Karpas-422 (cell line): ENCODE measurements at regions not wholly inside any gene's neighbourhood (a gene's known extent, or its start where the extent isn't known, plus 50 kb on each side); places are given as distances from the start of the nearest gene placed in this dataset.

ENCODE experiments used
- DNase-seq: peaks from one replicate; pipeline ENCODE4 v3.0.0-alpha.2; 2015
- H2AFZ ChIP-seq: fragments of 200-600 bp; sonication (generic); 2 replicates; pipeline ENCODE4 v1.6.1; 2014; ENCODE audit warnings: antibody characterized with exemption, low read length, mixed read lengths
- H3K27ac ChIP-seq: fragments of 200-600 bp; sonication (generic); 2 replicates; pipeline ENCODE4 v1.5.1; 2014; ENCODE audit warnings: mild to moderate bottlenecking, low read length, moderate library complexity
- H3K27me3 ChIP-seq: fragments of 200-600 bp; sonication (generic); 2 replicates; pipeline ENCODE4 v1.6.1; 2014; ENCODE audit warnings: low read length, mixed read lengths
- H3K36me3 ChIP-seq: fragments of 200-600 bp; sonication (generic); 2 replicates; pipeline ENCODE4 v1.6.1; 2014; ENCODE audit warnings: low read length, mixed read lengths; ENCODE audit not compliant: insufficient read depth
- H3K4me1 ChIP-seq: fragments of 200-600 bp; sonication (generic); 2 replicates; pipeline ENCODE4 v1.6.1; 2014; ENCODE audit warnings: mild to moderate bottlenecking, low read length, mixed read lengths
- H3K4me2 ChIP-seq: fragments of 200-600 bp; sonication (generic); 2 replicates; pipeline ENCODE4 v1.6.1; 2014; ENCODE audit warnings: low read length, low read depth, mild to moderate bottlenecking; ENCODE audit not compliant: poor library complexity, severe bottlenecking
- H3K4me3 ChIP-seq: fragments of 200-600 bp; sonication (generic); 2 replicates; pipeline ENCODE4 v1.5.1; 2014; ENCODE audit warnings: mild to moderate bottlenecking, antibody characterized with exemption, low read length, mixed read lengths
- H3K79me2 ChIP-seq: fragments of 200-600 bp; sonication (generic); 2 replicates; pipeline ENCODE4 v1.6.1; 2014; ENCODE audit warnings: mild to moderate bottlenecking, low read length, mixed read lengths
- H3K9ac ChIP-seq: fragments of 200-600 bp; sonication (generic); 2 replicates; pipeline ENCODE4 v1.6.0; 2014; ENCODE audit warnings: low read length
- H3K9me2 ChIP-seq: fragments of 200-600 bp; sonication (generic), shearing (Covaris generic); replicated peaks from 2 replicates; pipeline ENCODE4 v1.6.0; 2014; ENCODE audit warnings: mild to moderate bottlenecking, low read length, moderate library complexity; ENCODE audit not compliant: insufficient read depth
- H3K9me3 ChIP-seq: fragments of 300-700, 200-600 bp; sonication (generic); 2 replicates; pipeline ENCODE4 v1.6.1; 2014; ENCODE audit warnings: low read length, mixed read lengths
- H4K20me1 ChIP-seq: fragments of 200-600 bp; sonication (generic); 2 replicates; pipeline ENCODE4 v1.6.1; 2014; ENCODE audit warnings: mild to moderate bottlenecking, antibody characterized with exemption, low read length, low read depth; ENCODE audit not compliant: insufficient read depth

- Histone ChIP-seq H3K9ac (no peak overlapping the region), H3K4me1 (no peaks in the 10 kb centered on the region)
Observed at GRCh38 chr1:218852527-218852926, 321.2 kb upstream of the LYPLAL1 start.

DNA sequence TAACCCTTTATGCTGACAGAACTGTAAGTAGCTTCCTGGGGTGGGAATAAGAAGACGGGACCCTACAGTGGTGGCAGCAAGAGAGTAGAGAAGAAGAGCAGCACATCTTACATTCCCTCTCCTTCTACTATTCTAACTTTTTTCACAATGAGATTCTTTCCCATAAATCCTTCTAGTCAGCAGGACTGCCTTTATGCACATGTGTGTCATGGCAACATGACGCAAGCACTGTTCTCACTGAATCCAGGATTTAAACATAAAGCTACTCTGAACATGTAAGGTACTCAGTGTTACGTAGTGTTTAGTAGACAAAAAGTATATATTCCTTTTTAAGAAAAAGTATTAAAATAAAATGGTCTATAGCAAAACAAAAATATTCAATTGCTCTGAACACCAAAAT lies 309.7 kb upstream of the LYPLAL1 start:
- no peaks in the 10 kb centered on the region for H3K4me1 ChIP-seq
- no peak for DNase-seq
- H3K27ac ChIP-seq = no peak overlapping the region
- H3K9me3 ChIP-seq = no peaks in the 10 kb centered on the region
- H3K27me3 ChIP-seq = no peaks in the 10 kb centered on the region
- H3K79me2 ChIP-seq = no peaks in the 10 kb centered on the region
- no peaks in the 10 kb centered on the region for H4K20me1 ChIP-seq
- no peaks in the 10 kb centered on the region for H3K36me3 ChIP-seq
- H3K4me2 ChIP-seq = no peak overlapping the region
- H3K9ac ChIP-seq = no peak overlapping the region
- H2AFZ ChIP-seq = no peak overlapping the region
- H3K9me2 ChIP-seq = no peaks in the 10 kb centered on the region
- H3K4me3 ChIP-seq = no peak overlapping the region

More at GRCh38 chr1:218852527-218852926, 321.2 kb upstream of the LYPLAL1 start:
- Histone ChIP-seq H3K27ac (no peak overlapping the region), H4K20me1 (no peaks in the 10 kb centered on the region), H2AFZ (no peak overlapping the region), H3K36me3 (no peaks in the 10 kb centered on the region), H3K79me2 (no peaks in the 10 kb centered on the region), H3K9me2 (no peaks in the 10 kb centered on the region), H3K4me3 (no peak overlapping the region), H3K27me3 (no peaks in the 10 kb centered on the region), H3K4me2 (no peak overlapping the region), H3K9me3 (no peaks in the 10 kb centered on the region)
- no peak for DNase-seq

- Histone ChIP-seq H3K9me3 (no peaks in the 10 kb centered on the region), H3K4me2 (no peak overlapping the region), H3K4me1 (no peaks in the 10 kb centered on the region), H3K27me3 (no peaks in the 10 kb centered on the region), H3K27ac (no peak overlapping the region), H3K79me2 (no peaks in the 10 kb centered on the region), H3K4me3 (no peak overlapping the region), H3K36me3 (no peaks in the 10 kb centered on the region), H3K9ac (no peak overlapping the region), H4K20me1 (no peaks in the 10 kb centered on the region), H3K9me2 (no peaks in the 10 kb centered on the region), H2AFZ (no peak overlapping the region)
- DNase-seq = no peak
Observed at GRCh38 chr1:218865591-218865990, 308.1 kb upstream of the LYPLAL1 start.

- H3K36me3 ChIP-seq = no peaks in the 10 kb centered on the region
- no peaks in the 10 kb centered on the region for H4K20me1 ChIP-seq
- H3K27me3 ChIP-seq = no peaks in the 10 kb centered on the region
- H3K27ac ChIP-seq = no peak overlapping the region
- H3K9me3 ChIP-seq = no peaks in the 10 kb centered on the region
- no peaks in the 10 kb centered on the region for H3K4me1 ChIP-seq
- H3K9me2 ChIP-seq = no peaks in the 10 kb centered on the region
- no peak overlapping the region for H3K4me2 ChIP-seq
- no peak overlapping the region for H3K9ac ChIP-seq
- H2AFZ ChIP-seq = no peak overlapping the region
- H3K4me3 ChIP-seq = no peak overlapping the region
- no peaks in the 10 kb centered on the region for H3K79me2 ChIP-seq
- no peak for DNase-seq
Observed at GRCh38 chr1:218866507-218866906, 307.2 kb upstream of the LYPLAL1 start.

DNA sequence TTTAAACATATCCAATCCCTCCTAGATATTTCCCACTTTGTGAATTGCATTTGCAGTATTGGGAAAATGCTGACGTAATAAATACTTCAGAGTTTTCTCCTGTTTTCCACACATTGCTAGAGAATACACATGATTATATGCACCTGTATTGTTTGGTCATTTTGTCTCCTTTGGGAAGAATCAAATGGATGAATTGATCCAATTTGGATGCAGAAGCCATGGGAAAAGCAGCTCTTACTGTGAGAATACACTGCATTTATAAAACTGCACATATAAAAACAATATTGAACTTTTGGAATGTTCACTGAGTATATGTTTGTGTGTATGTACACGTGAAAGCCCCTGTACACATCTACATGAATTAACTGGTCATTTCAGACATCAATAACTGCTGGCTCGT lies 306.6 kb upstream of the LYPLAL1 start:
- Histone ChIP-seq H2AFZ (no peak overlapping the region), H4K20me1 (no peaks in the 10 kb centered on the region), H3K4me1 (no peaks in the 10 kb centered on the region), H3K9ac (no peak overlapping the region), H3K36me3 (no peaks in the 10 kb centered on the region), H3K27ac (no peak overlapping the region), H3K27me3 (no peaks in the 10 kb centered on the region), H3K79me2 (no peaks in the 10 kb centered on the region), H3K4me2 (no peak overlapping the region), H3K9me3 (no peaks in the 10 kb centered on the region), H3K4me3 (no peak overlapping the region), H3K9me2 (no peaks in the 10 kb centered on the region)
- DNase-seq = no peak

DNA sequence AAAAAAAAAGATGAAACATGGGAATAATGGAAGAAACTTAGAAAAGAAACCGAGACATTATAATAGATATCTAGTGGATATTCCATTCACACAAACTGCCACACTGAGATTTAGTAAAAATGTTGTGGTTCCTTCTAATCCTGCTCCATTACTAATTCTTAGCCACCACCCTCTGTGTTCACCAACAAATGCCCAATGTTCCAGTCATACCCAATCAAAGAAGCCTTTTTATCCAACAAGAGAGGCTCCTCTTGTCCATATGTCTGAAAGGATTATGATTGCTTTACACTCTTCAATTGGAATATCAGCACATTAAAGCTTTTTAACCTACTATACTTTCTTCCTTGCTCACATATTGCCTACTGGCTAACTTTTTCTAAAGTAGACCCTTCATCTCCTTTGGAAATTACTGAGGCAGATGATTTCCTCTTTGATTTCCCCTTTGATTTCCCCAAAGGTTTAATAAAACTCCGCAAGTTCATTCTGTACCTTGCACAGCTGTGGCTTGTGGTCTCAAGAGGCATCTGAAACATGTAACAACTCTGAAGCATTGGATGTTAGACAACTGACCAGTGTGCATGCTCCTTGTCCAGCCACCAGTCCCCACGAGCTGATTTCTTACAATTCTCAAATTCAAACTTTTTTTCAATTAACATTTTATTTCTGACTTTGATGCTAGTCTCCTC lies 305.6 kb upstream of the LYPLAL1 start:
- no peaks in the 10 kb centered on the region for H4K20me1 ChIP-seq
- no peak for DNase-seq
- H3K36me3 ChIP-seq = no peaks in the 10 kb centered on the region
- no peaks in the 10 kb centered on the region for H3K27me3 ChIP-seq
- H2AFZ ChIP-seq = no peak overlapping the region
- H3K79me2 ChIP-seq = no peaks in the 10 kb centered on the region
- no peaks in the 10 kb centered on the region for H3K9me2 ChIP-seq
- no peaks in the 10 kb centered on the region for H3K4me1 ChIP-seq
- no peak overlapping the region for H3K9ac ChIP-seq
- H3K27ac ChIP-seq = no peak overlapping the region
- no peaks in the 10 kb centered on the region for H3K9me3 ChIP-seq
- no peak overlapping the region for H3K4me3 ChIP-seq
- no peak overlapping the region for H3K4me2 ChIP-seq

DNA sequence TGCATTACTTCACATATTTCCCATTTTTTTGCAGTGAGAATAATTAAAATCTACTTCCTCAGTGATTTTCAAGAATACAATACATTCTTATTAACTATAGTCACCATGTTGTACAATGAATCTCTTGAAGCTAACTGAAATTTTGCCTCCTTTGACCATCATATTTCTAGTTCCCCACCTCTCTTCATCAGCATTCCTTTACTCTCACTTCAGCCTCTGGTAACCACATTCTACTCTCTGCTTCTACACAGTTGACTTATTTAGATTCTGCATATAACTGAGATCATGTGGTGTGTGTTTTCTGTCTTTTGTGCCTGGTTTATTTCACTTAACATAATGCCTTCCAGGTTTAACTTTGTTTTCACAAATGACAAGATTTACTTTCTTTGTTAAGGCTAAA lies 304.4 kb upstream of the LYPLAL1 start:
- no peak overlapping the region for H3K27ac ChIP-seq
- no peak overlapping the region for H3K9ac ChIP-seq
- H3K9me3 ChIP-seq = no peaks in the 10 kb centered on the region
- H3K4me3 ChIP-seq = no peak overlapping the region
- no peaks in the 10 kb centered on the region for H3K9me2 ChIP-seq
- DNase-seq = no peak
- no peaks in the 10 kb centered on the region for H3K4me1 ChIP-seq
- no peaks in the 10 kb centered on the region for H4K20me1 ChIP-seq
- no peaks in the 10 kb centered on the region for H3K27me3 ChIP-seq
- no peaks in the 10 kb centered on the region for H3K36me3 ChIP-seq
- no peak overlapping the region for H3K4me2 ChIP-seq
- no peaks in the 10 kb centered on the region for H3K79me2 ChIP-seq
- no peak overlapping the region for H2AFZ ChIP-seq

DNA sequence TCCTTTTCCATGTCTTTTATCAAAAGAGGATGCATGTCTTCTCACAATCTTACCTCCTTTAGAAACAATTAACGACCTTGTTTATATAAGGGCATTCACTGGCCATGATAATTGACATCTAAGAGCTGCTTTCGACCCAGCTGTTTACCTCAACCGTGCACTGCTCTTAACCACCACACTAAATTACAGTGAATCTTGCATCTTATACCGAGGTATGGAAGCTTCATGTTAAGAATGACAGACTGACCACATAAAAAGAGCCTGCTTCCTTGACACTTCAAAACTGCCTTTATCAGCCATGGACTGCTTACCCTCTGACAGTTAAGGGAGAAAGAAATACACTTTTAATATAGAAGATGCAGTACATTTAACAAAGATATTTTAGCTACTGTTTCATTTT lies 301.7 kb upstream of the LYPLAL1 start:
- no peaks in the 10 kb centered on the region for H3K4me1 ChIP-seq
- no peaks in the 10 kb centered on the region for H3K79me2 ChIP-seq
- H3K27me3 ChIP-seq = no peaks in the 10 kb centered on the region
- no peak for DNase-seq
- H3K36me3 ChIP-seq = no peaks in the 10 kb centered on the region
- H4K20me1 ChIP-seq = no peaks in the 10 kb centered on the region
- no peak overlapping the region for H3K27ac ChIP-seq
- H3K4me2 ChIP-seq = no peak overlapping the region
- H3K9ac ChIP-seq = no peak overlapping the region
- H3K4me3 ChIP-seq = no peak overlapping the region
- no peaks in the 10 kb centered on the region for H3K9me3 ChIP-seq
- H2AFZ ChIP-seq = no peak overlapping the region
- no peaks in the 10 kb centered on the region; the same call in 1 of the 2 replicates for H3K9me2 ChIP-seq
